Right lobe of liver (tissue), 4 donors: ENCODE measurements at regions not wholly inside any gene's neighbourhood (a gene's known extent, or its start where the extent isn't known, plus 50 kb on each side); places are given as distances from the start of the nearest gene placed in this dataset.

ENCODE experiments used
- CTCF ChIP-seq, 4 donors: fragments of 200-600 bp in 3 of 4; fragments of 450-650 bp in 1 of 4; IDR thresholded peaks; one replicate each; pipeline versions ENCODE4 v1.5.1 to v1.8.0; 2016 to 2022; ENCODE audit warnings: antibody characterized with exemption in 4 of 4, mild to moderate bottlenecking in 2 of 4
- POLR2A ChIP-seq: fragments of 450-650 bp; IDR thresholded peaks from one replicate; pipeline ENCODE4 v1.6.1; 2017; ENCODE audit warnings: antibody characterized with exemption, mild to moderate bottlenecking
- donor health status: DM: no; HTN: no; CAD: no.
- donor health status: DM: no; HTN: no; CAD: no.
- donor health status: DM: no; HTN: yes; CAD: no.

GRCh38 chr10:60707841-60708240 is 70.4 kb upstream of the CDK1 start:
- TF ChIP-seq CTCF (IDR thresholded peaks at IDR 0.05) = no peak
- no peak for TF ChIP-seq POLR2A
